GM21423 (cell line): ENCODE measurements at regions not wholly inside any gene's neighbourhood (a gene's known extent, or its start where the extent isn't known, plus 50 kb on each side); places are given as distances from the start of the nearest gene placed in this dataset.

ENCODE experiments used
- ATAC-seq: cut with Tn5 transposase; IDR thresholded peaks from one replicate; pipeline ENCODE4 v1.9.1; 2021; ENCODE audit warnings: mild to moderate bottlenecking, moderate library complexity; ENCODE audit not compliant: unreplicated experiment

DNA sequence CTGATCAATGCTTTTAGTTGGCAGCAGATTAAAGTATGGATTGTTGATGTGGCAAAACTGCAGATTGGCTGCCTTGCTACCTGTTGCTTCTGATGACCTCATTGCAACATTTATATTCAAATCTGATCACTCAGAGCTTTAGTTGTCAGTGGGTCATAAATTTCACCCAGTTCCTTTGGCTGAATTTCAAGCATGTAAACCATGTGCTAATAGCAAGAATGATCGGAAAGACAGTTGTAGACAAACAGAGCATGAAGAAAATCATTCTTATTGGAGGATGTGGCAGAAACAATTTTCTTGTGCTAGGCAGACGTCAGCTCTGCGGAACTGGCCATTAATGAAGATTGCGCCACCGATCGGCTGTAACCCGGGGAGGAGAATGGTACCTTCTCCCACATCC lies 346.6 kb upstream of the EEF2KMT start:
- ATAC-seq = no peak

GRCh38 chr16:5442986-5443385 lies 345.4 kb upstream of the EEF2KMT start:
- no peak for ATAC-seq

GRCh38 chr16:5442054-5442453 lies 344.5 kb upstream of the EEF2KMT start:
- ATAC-seq = no peak

GRCh38 chr16:5438591-5438990 lies 341.0 kb upstream of the EEF2KMT start:
- no peak for ATAC-seq

GRCh38 chr16:5433587-5433986 lies 336.0 kb upstream of the EEF2KMT start:
- ATAC-seq = no peak

DNA sequence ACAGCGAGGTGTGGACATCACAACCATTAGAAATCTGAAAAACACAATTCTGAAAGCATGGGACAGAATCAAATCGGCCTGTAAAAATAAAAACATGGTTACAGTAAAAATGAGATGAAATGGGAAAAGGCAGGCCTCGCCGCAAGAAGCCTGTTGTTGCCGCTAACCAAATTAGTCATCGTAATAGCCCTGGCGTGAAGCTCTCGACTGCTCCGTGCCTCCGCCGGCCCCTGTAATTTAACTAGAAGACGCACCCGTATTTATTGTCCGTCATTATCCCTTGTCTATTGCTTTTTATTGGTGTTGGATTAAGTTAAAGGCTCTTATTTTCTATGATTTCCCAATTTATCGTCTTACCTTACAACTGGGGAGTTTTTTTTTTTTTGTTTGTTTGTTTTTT lies 334.6 kb upstream of the EEF2KMT start:
- no peak for ATAC-seq

GRCh38 chr16:5430598-5430997 lies 333.0 kb upstream of the EEF2KMT start:
- no peak for ATAC-seq

- ATAC-seq = no peak
Observed at GRCh38 chr16:5428932-5429331, 331.3 kb upstream of the EEF2KMT start.

- ATAC-seq = no peak
Observed at GRCh38 chr16:5427571-5427970, 330.0 kb upstream of the EEF2KMT start.

GRCh38 chr16:5422643-5423496 lies 325.3 kb upstream of the EEF2KMT start:
- no peak for ATAC-seq

DNA sequence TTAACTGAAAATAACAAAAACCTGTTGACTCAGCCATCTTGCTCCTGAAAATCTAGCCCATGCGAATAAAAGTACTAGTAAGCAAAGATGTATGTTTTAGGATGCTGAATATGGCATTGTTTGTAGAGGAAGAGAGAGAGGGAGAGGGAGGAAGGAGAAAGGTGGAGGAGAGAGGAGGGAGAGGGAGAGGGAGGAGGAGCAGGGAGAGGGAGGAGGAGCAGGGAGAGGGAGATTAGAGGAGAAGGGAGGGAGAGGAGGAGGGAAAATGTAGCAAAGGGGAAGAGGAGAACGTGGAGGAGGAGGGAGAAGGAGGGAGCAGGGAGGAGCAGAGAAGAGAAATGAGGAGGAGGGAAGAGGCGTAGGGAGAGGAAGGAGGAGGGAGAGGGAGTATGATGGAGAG lies 324.5 kb upstream of the EEF2KMT start:
- ATAC-seq = no peak

DNA sequence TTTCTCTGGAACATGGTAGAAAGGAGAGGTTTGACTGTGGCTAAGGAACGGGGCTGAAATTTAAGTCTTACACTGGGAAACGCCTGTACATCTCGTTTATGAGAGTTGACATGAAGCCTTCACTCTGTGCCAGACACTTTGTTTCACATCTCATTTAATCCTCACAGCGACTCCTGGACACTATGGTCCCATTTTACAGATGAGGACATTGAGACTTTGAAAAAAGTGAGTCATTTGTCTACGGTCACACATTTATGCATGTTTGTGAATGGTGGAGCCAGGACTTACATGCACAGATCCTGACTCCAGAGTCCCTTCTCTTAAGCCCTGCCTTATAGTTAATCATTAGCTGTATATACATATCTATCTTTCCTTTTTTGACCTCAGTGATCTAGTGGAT lies 318.4 kb upstream of the EEF2KMT start:
- no peak for ATAC-seq

DNA sequence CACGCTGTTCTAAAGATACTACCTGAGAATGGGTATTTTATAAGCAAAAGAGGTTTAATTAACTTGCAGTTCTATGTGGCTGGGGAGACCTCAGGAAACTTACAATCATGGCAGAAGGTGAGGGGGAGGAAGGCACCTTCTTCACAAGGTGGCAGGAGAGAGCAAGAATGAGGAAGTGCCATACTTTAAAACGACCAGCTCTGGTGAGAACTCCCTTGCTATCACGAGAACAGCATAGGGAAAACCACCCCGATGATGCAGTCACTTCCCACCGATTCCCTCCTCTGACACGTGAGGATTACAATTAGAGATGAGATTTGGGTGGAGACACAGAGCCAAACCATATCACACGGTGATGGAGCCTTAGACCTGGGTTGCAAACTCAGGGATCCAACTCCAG lies 317.5 kb upstream of the EEF2KMT start:
- no peak for ATAC-seq

DNA sequence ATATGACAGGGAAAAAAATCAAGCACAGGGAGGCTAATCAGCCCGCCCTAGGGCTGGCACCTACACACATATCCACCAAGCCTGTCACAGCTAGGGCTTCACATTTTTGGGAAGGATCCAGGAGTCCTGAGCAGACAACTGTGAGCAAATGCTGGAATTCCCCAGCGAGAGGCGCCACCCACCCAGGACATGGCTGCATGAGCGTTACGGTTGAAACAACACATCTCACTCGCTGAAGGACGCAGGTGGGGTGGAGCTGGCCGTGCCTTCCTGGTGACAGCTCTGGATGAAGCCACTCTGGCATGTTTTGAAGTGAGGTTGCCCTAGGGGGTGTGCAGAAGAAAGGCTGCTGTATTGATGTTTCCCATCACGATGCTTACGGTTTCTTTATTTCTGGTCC lies 315.1 kb upstream of the EEF2KMT start:
- ATAC-seq = no peak

DNA sequence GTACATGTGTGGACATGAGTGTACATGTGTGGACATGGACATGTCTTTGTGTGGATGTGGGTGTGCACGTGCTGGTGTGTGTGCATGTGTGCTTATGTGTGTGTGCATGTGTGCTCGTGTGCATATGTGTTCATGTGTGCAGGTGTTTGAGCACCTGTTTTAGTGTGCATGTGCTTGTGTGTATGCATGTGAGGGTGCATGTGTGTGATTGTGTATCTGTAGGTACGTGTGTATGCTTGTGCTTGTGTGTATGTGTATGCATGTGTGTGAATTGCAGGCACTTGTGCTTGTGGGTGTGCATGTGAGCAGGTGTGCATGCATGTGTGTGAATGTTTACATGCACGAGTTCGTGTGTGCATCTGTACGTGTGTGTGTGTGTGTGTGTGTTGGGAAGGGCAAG lies 300.6 kb upstream of the EEF2KMT start:
- ATAC-seq = no peak

DNA sequence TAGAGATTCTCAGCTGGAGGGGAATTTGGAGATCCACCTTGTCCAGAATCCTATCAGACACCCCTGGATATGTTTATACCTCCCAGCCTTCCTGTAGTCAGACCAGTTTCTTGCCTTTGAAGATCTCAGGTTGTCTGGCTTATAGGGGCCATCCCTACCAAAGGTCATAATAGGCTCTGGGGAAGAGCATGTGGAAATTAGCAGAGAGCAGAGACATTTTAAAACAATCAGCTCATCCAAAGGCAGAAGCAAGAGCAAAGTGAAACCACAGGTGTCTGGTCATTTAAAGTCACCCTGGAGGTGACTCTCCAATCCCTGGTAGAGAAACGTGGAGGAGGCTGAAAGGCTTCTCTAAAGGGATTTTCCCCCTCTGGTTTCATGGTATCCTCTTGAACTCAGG lies 299.3 kb upstream of the EEF2KMT start:
- ATAC-seq = no peak

DNA sequence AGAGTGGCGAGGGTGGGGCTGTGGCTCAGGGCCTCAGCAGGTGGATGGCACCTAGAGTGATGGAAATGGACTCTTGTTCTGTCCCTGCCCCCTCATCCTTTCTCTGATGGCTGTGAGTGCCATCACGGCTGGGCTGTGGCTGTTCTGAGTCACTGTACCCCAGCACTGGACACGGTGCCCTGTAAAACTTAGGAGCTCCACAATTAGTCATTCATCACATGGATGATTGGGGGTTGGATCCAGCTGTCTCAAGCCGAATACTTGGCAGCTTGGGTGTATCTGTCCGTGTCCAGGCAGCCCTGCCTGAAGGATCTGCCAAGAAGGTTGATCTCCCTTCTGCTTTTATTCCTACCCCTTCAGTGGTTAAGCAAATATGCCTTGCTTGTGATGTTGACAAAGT lies 295.5 kb upstream of the EEF2KMT start:
- ATAC-seq = no peak

- no peak for ATAC-seq
Observed at GRCh38 chr16:5386989-5387388, 289.4 kb upstream of the EEF2KMT start.

GRCh38 chr16:5385811-5386210 lies 288.2 kb upstream of the EEF2KMT start:
- ATAC-seq = no peak

DNA sequence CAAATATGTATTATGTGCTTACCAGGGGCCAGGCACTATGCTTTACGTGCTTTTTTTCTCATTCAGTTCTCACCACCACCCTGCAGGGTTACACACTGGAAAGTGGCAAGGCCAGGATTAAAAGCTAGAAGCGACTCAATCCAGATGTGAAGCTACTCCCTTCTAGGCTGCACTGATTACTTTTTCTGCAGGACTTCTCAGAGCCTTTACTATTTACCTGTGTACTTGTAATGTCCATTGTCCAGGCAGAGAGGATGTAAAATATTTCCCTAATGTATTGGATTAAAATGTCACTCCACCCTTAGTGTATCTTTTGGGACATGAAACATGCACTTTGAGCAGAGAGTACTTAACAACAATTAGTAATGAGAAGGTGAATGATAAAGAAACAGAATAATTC lies 287.5 kb upstream of the EEF2KMT start:
- no peak for ATAC-seq

GRCh38 chr16:5383737-5384136 lies 286.1 kb upstream of the EEF2KMT start:
- ATAC-seq = no peak

DNA sequence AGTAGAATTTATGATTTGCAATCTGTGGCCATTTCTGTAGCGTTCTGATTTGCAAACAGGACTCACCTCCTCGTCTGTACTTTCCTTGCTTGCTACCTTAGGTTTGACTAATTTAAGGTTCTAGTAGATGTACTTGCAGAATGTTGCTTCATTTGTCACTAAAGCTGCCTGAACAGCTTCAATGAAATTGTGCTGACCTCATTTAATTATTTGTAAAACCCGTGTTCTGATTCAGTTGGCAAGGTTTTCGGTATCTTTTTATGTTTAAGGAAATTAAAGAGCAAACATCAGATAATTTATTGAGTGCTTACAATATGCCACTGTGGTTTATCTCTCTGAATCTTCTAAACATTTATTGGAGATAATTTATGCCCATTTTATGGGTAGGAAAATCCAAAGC lies 284.9 kb upstream of the EEF2KMT start:
- no peak for ATAC-seq

- ATAC-seq = no peak
Observed at GRCh38 chr16:5381481-5381880, 283.9 kb upstream of the EEF2KMT start.
